ENCODE measurements at regions not wholly inside any gene's neighbourhood (a gene's known extent, or its start where the extent isn't known, plus 50 kb on each side); places are given as distances from the start of the nearest gene placed in this dataset.

DNA sequence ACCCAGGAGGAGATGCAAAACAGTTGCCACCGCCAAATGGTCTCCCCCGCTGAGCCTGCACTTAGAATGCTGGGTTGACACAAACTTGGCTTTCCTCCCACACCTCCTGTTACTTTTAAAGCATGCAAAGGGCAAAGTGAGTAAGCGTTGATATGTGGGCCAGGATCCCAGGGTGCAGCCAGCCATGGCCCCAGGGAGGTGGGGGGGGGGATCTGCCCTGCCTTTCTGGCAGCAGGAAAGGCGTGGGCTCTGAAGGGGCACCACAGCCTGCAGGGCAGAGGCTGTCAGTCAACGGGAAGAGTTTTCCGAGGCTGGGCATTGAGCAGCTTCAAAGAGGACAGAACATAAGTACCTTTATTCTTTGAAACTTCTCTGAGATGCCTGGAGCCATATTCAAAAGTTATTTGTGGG lies 142.3 kb downstream of the ABCC12 start:
- no peak for TF ChIP-seq POLR2A (IDR thresholded peaks at IDR 0.05; ENCODE audit: extremely low read depth, insufficient read length)
- TF ChIP-seq, protein P1, sequence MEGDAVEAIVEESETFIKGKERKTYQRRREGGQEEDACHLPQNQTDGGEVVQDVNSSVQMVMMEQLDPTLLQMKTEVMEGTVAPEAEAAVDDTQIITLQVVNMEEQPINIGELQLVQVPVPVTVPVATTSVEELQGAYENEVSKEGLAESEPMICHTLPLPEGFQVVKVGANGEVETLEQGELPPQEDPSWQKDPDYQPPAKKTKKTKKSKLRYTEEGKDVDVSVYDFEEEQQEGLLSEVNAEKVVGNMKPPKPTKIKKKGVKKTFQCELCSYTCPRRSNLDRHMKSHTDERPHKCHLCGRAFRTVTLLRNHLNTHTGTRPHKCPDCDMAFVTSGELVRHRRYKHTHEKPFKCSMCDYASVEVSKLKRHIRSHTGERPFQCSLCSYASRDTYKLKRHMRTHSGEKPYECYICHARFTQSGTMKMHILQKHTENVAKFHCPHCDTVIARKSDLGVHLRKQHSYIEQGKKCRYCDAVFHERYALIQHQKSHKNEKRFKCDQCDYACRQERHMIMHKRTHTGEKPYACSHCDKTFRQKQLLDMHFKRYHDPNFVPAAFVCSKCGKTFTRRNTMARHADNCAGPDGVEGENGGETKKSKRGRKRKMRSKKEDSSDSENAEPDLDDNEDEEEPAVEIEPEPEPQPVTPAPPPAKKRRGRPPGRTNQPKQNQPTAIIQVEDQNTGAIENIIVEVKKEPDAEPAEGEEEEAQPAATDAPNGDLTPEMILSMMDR (IDR thresholded peaks at IDR 0.05; ENCODE audit: low read depth, low read length): no peak
